Suprapubic skin (tissue), 4 donors: ENCODE measurements at regions not wholly inside any gene's neighbourhood (a gene's known extent, or its start where the extent isn't known, plus 50 kb on each side); places are given as distances from the start of the nearest gene placed in this dataset.

ENCODE experiments used
- DNase-seq, 2 donors: peaks; one replicate each; pipeline ENCODE4 v3.0.0-alpha.2; 2019; ENCODE audit warnings: low spot score in 2 of 2
- H3K27ac ChIP-seq: fragments of 200-600 bp; sonication (generic); one replicate; pipeline ENCODE4 v1.5.1; 2019
- H3K27me3 ChIP-seq: fragments of 200-600 bp; sonication (generic); one replicate; pipeline ENCODE4 v1.5.1; 2019
- H3K36me3 ChIP-seq: fragments of 200-600 bp; sonication (generic); one replicate; pipeline ENCODE4 v1.5.1; 2019
- H3K4me1 ChIP-seq: fragments of 200-600 bp; sonication (generic); one replicate; pipeline ENCODE4 v1.5.1; 2019
- H3K4me3 ChIP-seq: fragments of 200-600 bp; sonication (generic); one replicate; pipeline ENCODE4 v1.5.1; 2019; ENCODE audit warnings: mild to moderate bottlenecking
- H3K9me3 ChIP-seq: fragments of 200-600 bp; sonication (generic); one replicate; pipeline ENCODE4 v1.5.1; 2019
- CTCF ChIP-seq, 2 donors: fragments of 200-600 bp in 1 of 2; fragments of 450-650 bp in 1 of 2; sonication (generic) in 1 of 2; IDR thresholded peaks; one replicate each; pipeline ENCODE4 v1.5.1; 2016 to 2019; ENCODE audit warnings: antibody characterized with exemption in 2 of 2, mild to moderate bottlenecking in 1 of 2, moderate library complexity in 1 of 2
- EP300 ChIP-seq: sonication (generic); formaldehyde crosslinking; IDR thresholded peaks from one replicate; pipeline ENCODE4 v1.6.1; 2017; ENCODE audit warnings: antibody characterized with exemption
- POLR2A ChIP-seq, 2 donors: fragments of 450-650 bp; IDR thresholded peaks; one replicate each; pipeline ENCODE4 v1.6.1; 2017; ENCODE audit warnings: antibody characterized with exemption in 2 of 2, mild to moderate bottlenecking in 2 of 2, moderate library complexity in 2 of 2
- POLR2AphosphoS5 ChIP-seq, 3 donors: sonication (generic); formaldehyde crosslinking; IDR thresholded peaks; one replicate each; pipeline ENCODE4 v1.6.1; 2017; ENCODE audit warnings: antibody characterized with exemption in 3 of 3
- WGBS: methylation state at CpG from one replicate; pipeline ENCODE4 v1.1.5; 2018; 5-methylcytosine and 5-hydroxymethylcytosine counted together

DNA sequence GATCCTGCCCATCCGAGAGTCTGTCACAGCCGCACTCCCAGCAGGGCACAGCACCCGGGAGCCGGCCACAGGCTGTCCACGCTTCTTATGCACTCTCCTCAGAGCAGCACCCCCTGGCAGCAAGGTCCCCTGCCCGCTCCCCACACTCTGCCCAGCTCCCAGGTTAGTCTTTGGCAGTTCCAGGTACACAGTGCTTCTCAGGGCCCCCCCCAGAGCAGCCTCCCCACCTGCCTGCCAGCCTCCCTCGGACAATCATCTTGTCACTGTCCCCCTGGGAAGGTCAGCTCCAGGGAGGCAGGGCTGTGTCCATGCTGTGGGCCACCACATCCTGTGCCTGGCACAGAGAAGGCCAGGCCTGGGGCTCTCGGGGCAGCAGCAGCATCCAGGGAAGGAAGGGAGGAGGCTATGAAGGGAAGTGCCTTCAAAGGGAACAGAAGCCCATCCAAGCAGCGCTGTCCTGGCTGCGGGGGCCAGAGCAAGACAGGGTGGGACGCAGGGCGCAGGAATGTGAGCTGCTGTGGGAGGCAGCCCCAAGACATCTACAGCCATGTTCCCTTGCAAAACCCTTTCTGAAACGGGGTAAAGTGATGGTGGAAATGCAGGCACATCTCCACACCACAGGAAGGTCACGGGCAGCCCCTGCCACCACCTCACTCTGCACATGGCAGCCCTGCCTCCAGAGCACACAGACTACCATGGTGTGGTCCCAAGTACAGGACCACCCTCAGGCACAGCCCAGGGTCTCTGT, 68.6 kb upstream of the ADAMTS2 start:
- Histone ChIP-seq H3K9me3 (no peaks in the 10 kb centered on the region), H3K36me3 (no peaks in the 10 kb centered on the region), H3K27me3 (peaks cover 32% of the 10 kb centered on the region), H3K4me3 (no peak overlapping the region), H3K27ac (no peak overlapping the region), H3K4me1 (no peaks in the 10 kb centered on the region)
- TF ChIP-seq EP300, result no peak
- no peak for TF ChIP-seq POLR2AphosphoS5 (IDR thresholded peaks at IDR 0.05)
- TF ChIP-seq POLR2A (IDR thresholded peaks at IDR 0.05), result no peak
- TF ChIP-seq CTCF (IDR thresholded peaks at IDR 0.05), result no peak
- peak in 1 of 2 donors; percentile 67 for DNase-seq
- WGBS, result 78% methylated on average over 7 of the region's 14 CpGs

GRCh38 chr5:179413086-179413690, 67.9 kb upstream of the ADAMTS2 start:
- Histone ChIP-seq H3K9me3 (no peaks in the 10 kb centered on the region), H3K4me3 (no peak overlapping the region), H3K27ac (no peak overlapping the region), H3K36me3 (no peaks in the 10 kb centered on the region), H3K27me3 (peaks cover 27% of the 10 kb centered on the region), H3K4me1 (no peaks in the 10 kb centered on the region)
- 88% methylated on average over 10 of the region's 11 CpGs for WGBS
- TF ChIP-seq POLR2AphosphoS5 (IDR thresholded peaks at IDR 0.05) (no peak), EP300 (no peak), POLR2A (IDR thresholded peaks at IDR 0.05) (no peak), CTCF (IDR thresholded peaks at IDR 0.05) (no peak)
- DNase-seq, result peak in 1 of 2 donors; percentile 57

DNA sequence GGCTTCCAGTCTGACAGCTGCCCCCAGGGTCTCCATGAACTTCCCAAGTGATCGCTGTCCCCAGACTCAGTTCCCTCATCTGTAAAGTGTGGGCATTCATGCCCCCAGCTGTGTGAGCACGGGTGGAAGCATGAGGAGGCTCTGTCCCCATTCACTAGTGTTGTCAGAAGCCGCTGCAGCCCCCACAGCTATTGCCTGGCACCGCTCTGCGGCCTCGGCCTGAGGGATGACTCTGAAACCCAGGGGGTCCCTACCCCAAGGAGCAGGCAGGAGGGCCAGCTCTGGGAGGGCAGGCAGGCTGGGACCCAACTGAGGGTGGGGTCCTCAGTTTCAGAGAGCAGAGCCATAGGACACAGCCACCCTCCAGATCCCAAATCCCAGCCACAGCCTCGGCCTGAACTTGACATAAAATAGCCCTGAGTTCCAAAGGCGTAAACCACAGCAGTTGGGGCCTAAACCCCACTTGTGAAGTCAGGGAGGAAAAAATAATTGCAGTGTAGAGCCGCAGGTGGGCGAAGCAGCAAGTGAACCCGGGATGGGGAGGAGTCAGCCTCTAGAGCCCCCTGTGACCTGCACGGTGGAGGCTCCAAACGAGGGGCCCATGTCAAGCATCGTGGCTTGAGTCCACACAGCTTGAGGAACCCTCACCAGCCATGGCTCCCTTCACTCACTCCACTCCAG, 66.0 kb upstream of the ADAMTS2 start:
- Histone ChIP-seq H3K27me3 (peaks cover 12% of the 10 kb centered on the region), H3K4me3 (no peak overlapping the region), H3K9me3 (no peaks in the 10 kb centered on the region), H3K27ac (no peak overlapping the region), H3K4me1 (peaks cover 5% of the 10 kb centered on the region), H3K36me3 (no peaks in the 10 kb centered on the region)
- TF ChIP-seq POLR2A (IDR thresholded peaks at IDR 0.05) (no peak), CTCF (IDR thresholded peaks at IDR 0.05) (no peak), EP300 (no peak), POLR2AphosphoS5 (IDR thresholded peaks at IDR 0.05) (no peak)
- DNase-seq, result peak in 1 of 2 donors; percentile 67
- WGBS, result 94% methylated on average over 8 of the region's 14 CpGs

- Histone ChIP-seq H3K9me3 (no peaks in the 10 kb centered on the region), H3K36me3 (no peaks in the 10 kb centered on the region), H3K27ac (no peak overlapping the region), H3K4me1 (peaks cover 7% of the 10 kb centered on the region), H3K27me3 (peaks cover 8% of the 10 kb centered on the region), H3K4me3 (no peak overlapping the region)
- DNase-seq, result peak in 1 of 2 donors; percentile 65
- TF ChIP-seq POLR2AphosphoS5 (IDR thresholded peaks at IDR 0.05), result no peak
- TF ChIP-seq CTCF (IDR thresholded peaks at IDR 0.05), result no peak
- TF ChIP-seq POLR2A (IDR thresholded peaks at IDR 0.05), result no peak
- TF ChIP-seq EP300, result no peak
- WGBS, result 97% methylated on average over 10 of the region's 27 CpGs
These were observed 65.3 kb upstream of the ADAMTS2 start for GRCh38 chr5:179410291-179411160.
